Germinal center (tissue), 1 donor: ENCODE measurements at regions not wholly inside any gene's neighbourhood (a gene's known extent, or its start where the extent isn't known, plus 50 kb on each side); places are given as distances from the start of the nearest gene placed in this dataset.

Source experiments
- DNase-seq: peaks from one replicate; pipeline ENCODE4 v3.0.0; 2012; ENCODE audit warnings: mixed read lengths, low spot score

DNA sequence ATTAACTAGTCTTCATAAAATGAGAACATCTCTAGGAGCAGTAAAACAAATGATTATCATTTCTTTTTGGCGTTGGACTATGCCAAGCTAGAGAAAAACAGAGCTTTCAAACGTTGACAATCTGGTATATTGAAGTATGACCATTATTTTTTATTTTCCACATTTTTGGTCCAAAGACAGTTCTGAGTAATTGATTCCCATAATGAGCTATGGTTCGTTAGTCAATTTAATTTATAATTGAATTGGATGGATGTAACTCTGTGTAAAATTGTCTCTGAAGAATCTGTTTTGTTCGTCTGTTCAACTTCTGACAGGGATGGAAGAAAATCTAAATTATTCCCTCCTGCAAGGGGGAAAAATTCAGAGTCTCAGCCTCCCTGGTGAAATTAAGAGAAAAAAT is 234.5 kb downstream of the LMO4 start:
- no peak for DNase-seq

DNA sequence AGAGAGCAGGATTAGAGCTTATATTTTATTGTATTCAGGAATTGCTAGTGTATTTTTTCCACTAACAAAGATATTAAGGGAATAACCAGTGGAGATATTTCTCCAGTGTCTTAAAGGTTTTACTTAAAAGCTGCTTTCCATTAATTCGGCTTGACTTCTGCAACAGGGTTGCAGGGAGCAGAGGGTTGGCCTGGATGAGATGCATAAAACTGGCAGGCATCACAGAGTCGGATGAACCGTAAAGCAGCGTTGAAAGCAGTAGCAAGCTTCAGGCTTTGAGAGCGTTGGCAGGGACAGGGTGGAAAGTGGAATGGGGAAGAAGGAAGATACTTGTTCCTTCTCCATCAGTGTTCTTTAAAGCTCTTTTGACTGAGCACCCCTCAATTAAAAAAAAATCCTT is 237.2 kb downstream of the LMO4 start:
- no peak for DNase-seq

DNA sequence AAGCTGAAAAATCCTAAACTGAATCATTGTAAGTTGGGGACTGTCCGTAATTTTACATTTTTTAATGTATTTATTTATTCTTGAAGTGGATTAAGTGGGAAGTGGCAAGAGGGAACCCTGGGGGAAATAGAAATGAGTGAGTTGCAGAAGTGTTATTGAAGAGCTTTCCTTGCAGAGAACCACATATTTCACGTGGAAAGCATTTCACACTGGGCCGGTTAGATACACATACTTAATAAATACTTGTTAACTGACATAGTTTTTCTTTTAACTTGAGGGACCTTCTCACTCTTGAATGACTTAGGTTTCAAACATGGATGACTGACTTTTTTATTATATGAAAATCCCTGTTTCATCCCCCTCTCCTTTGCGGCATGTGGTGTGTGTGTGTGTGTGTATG is 239.3 kb downstream of the LMO4 start:
- DNase-seq = no peak

DNA sequence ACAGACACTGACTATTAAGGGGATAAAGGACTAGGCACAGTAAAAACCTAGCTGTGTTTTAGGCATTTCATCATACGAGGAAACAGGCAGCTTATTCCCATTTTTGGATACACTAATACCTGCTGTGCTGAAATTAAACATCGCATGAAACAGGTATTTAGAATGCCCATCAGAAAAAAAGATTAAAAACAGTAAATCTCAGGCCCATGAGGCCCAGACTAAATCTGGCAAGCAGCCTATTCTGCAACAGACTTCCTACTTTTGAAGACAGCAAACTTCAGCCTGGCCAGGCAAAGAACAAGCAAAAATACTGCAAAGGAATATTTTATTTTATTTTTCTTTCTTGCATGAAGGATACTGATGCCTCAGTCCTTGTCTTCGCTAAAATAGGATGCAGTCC is 240.2 kb downstream of the LMO4 start:
- DNase-seq = no peak

DNA sequence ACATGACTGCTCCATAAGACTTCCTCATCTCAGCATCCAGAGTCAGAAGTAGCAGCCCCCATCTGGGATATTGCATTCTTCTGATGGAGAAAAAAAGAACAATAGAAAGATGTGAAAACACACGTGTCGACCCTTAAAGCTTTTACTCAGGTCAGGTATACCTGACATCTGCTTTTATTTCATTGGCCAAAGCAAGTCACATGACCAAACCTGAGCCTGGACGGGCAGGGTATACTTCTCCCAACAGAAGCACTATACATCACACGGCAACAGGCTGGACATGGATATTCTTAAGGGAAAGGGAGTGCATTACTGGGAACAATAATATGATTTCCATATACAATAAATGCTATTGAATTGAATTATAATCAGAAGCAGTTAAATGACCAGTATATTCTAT is 243.3 kb downstream of the LMO4 start:
- no peak for DNase-seq

DNA sequence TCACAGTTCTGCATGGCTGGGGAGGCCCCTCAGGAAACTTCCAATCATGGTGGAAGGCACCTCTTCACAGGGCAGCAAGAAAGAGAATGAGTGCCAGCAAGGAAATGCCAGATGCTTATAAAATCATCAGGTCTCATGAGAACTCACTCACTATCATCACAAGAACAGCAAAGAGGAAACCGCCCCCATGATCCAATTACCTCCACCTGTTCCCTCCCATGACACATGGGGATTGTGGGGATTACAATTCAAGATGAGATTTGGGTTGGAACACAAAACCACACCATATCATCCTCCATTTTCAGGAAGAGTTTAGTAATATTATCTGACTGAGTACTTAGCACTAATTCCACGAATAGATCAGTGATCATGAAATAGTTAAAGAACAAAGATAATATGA is 244.2 kb downstream of the LMO4 start:
- no peak for DNase-seq

DNA sequence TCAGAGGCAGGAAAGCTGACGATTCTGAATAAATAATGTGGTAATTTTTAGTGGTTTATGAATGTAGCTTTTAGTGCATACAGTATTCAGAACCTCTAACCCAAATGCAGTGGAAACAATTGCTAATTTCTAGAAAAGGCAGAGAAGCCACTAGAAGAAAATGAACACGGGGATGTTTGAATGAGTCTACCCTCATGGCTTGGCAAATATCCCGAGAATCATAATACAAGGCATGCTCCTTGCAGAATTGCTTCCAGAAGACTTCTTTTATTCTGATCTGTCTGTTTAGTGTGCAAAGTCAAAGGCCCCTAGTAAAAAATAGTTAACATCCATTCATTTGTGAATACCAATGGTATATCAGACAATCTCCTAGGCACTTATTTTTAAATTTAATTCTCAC is 246.8 kb downstream of the LMO4 start:
- DNase-seq = no peak

DNA sequence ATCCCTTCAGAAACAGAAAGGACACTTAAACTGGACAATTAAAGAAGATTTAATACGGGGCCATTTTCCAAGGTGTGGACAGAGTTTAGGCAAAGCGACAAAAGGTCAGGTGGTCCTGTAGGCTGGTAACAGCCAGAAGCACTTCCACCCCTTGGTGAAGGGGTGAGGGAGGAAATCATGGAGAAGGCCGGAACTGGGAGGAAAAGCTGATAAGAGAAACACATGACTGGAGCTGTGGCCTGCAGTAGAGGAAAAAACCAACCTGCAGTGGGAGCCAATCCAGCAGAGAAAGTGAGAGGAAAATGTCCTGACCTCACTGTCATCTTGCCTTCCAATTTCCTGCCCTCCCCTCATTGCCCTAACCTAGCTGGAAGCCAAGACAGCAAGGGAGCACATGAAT is 249.8 kb downstream of the LMO4 start:
- DNase-seq = no peak

DNA sequence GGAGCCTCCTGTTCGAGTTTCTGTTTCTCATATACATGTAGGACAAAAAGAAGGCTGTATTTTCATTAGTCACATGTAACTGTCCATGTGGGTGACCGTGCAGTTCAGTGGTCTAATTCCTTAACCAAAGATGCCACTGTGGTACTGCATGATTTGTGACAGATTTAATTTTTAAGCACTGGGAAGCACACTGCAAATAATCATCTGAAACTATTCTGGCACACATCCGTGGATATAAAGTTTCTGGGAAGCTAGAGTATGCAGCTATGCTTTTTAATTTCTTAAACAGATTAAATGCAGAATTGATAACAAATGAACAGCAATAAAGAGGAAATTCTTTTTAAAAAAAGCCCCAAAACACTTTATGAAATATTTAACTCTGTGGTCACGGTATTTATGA is 254.8 kb downstream of the LMO4 start:
- no peak for DNase-seq

DNA sequence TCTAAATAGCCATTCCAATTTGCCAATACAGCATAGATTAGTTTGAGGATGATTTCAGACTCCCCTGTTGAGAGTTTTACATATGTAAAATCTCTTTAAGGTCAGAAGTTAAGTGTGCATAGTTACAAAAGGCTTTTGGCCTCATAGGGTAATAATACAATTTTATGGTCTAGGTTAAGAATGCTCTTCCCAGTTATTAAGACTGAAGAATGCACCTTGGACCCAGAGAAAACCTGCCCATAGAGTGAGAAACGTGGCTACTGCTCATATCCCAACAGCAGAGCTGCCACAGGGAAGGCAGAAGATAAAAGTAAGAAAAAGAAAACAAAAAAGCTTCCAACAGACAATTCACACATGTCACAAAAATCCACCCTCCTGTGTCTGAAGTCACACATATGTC is 255.9 kb downstream of the LMO4 start:
- no peak for DNase-seq

DNA sequence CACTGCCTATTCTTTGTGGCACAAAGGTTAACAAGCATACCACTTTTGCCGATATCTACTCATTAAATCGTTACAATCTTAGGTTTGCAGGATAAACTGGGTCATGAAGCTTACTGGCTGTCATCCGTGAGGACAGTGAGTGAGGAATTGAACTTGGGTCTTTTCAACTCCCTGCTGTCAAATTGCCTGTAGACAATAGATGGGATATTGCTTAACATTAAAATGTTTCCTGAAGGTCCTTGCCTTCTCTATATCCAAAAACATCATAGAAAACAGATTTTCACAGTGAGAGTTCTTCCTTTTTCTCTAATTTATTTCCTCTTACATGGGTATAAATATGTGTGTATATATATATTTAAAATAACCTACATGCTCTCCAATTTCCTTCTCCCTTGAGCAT is 257.8 kb downstream of the LMO4 start:
- DNase-seq = no peak

DNA sequence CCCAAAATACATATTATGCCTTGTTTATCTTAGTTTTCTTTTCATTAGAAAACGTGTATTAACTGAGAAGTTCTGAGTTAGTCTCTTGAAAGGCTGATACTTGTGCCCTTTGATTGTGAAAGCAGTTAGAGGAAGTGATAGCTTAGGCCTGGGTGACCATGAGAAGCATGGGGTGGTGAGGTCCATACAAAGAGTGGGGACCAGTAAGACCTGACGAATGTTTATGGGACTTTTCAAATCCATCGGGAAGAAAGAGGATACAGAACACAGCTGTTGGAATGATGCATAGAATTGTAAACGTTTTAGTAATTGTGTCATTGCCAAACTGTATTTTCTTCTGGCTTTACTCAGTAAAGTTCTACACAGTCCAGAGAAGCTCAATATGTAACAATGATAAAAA is 259.8 kb downstream of the LMO4 start:
- DNase-seq = no peak

DNA sequence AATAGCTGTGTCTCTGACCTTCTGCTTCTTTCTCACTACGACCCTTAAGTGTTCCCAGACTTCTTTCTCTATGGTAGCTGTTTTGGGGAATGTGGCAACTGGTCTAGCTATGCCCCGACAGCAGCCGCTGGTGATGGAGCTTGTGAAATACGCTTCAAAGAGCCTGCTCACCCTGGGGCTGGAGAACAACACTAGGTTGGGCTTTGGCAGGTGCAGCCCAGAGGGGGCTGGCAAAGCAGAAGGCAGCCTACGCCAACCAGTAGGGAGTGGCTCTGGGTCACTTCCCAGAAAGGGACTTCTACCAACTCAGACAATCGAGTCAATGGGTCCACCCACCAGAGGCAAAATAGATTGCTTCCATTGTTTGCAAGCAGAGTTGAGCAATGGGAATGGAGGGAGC is 262.8 kb downstream of the LMO4 start:
- no peak for DNase-seq

DNA sequence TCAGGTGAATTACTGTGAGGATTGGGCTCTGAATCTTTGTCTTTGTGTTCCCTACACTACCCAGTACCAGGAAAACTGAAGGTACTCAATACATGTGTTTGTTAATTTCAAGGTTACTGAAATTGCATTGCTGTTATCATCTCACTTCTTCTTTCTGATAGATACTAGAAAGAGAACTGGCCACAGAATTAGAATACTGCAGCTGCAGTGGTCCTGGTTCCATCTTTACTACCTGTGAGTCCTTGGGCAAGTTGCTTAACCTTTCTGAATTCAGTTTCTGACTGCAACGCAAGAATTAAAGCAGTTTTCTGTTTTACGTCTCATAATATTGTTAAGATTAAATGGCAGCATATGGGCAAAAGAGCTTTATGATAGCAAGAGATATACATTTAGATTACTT is 263.5 kb downstream of the LMO4 start:
- DNase-seq = no peak

DNA sequence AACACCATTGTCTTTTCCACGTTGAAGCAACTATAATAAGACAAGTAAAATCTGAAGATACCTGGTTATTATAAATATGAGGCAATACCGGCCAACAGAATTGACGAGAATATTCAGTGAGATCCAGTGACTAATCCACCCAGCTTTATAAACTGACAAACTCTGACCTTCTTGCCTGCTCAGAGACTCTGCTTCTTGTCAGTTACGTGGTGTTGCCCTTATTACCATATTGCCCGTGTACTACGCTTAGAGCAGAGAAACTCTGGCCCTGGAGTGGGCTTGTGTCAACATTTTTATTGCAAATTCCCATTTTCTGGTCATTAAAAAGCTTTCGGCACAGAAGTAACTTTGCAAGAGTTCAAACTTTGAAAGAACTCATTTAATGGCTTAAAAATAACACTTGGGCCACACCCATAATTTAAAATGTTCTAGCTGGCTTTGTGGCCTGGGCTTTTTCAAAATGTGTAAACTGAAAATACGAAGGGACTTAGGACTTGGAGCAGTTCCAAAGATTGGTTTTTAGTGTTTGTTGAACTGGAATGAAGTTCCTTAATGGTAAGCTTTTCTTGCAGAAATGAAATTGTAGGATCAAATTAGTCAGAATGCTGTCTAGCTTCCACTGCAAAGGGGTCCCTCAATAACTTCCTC is 266.2 kb downstream of the LMO4 start:
- no peak for DNase-seq

DNA sequence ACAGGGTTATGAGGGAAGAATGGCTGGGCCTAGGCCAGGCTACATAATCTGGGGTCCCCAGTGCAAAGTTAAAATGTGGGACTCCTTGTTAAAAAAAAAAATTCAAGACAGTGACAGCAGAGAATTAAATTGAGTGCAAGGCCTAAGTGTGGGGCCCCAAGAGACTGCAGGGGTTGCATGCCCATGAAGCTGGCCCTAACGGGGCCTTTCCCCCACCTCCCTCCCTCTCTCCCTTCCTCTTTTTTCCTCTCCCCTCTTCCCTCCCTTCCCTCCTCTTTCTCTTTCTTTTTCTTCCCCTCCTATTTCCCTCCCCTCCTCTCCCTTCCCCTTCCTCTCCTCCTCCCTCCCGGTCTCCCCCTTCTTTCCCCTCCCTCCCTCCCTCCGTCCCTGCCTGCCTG is 266.7 kb downstream of the LMO4 start:
- no peak for DNase-seq

DNA sequence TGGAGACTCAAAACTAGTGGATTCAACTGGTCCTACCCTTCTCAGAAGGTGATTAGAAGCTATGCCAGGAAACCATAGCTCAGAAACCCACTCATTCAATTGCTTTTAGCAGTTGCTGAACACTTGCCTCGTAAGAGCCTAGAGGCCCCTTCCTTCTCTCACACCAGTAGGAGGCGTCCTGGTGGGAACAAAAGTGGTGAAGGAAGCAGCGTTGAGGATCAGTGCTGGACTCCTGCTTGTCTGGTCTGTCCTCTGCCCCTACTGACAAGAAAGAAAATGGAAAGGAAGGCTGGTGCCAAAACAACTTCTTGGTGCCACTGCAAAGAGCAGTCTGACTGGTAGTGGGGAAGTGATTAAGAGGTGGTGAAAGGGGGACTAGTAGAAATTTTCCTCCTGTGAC is 269.7 kb downstream of the LMO4 start:
- DNase-seq = no peak

DNA sequence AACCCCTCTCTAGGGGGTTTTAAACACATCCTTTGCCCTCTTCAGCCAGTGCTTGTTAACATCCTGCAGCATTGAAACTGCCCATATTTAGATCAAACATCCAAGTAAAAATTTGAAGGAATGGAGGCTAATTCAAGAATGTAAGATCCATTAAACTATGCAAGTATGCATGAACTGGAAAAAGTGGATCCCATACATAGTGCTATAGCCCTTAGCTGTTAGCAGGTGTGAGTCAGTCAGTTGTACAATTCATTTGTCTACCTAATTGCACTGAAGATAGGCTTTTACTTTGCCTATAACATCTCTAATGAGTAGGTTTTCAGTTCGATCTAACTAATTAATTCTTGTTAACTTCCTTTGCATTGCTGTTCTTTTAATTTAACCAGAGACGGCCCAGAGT is 270.9 kb downstream of the LMO4 start:
- no peak for DNase-seq

DNA sequence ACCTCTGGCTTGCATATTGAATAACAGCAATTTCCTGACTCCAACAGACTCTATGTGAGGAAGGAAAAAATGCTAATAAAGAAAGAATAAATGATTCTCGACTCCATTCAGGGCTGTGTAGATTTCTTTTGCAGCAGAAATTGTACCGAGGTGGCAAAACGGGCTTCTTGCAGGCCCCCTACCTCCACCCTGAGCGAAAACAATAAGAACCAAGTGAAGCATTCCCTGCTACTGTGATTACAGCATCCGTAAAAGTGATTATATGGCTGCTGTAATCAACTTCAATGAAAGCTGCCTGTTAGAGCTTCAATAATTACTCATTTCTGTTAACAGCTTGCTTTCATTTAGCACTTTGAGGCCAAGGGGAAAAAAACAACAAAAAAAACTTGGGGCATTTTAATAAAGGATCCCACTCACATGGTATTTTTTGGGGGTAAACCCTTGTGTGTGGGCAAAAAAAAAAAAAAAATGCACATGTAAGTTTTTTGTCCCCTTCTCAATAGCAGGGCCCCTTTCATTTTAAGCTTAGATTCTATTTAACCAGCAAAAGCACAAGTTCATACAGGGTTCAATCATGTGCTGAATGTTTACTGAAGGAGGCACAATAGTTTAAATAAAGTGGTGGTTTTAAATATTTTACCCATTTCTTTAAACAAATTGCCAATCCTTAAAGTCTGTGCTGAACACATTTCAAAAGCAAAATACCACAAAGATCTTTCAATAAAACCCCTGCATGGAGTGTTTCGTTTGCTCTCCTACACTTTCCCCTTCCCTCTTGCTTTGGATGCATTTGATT is 271.6 kb downstream of the LMO4 start:
- DNase-seq = no peak

DNA sequence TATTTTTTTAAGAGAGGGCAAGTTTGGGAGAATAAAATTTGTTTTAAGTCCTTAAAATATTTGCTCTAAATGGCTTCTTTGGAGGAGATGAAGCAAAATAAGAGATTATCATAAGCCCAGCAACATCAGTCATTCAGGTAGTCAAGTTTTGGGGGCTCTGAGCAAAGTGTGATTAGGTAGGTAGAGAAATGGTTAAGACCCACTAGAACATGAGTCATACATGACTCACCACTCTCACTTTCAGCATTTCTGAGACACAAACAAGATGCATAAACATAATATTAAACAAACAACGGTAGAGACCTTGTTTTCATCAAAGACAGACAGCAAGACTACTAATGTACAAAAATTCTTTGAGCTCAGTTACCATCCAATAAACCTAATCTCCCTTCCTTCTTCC is 272.2 kb downstream of the LMO4 start:
- no peak for DNase-seq

DNA sequence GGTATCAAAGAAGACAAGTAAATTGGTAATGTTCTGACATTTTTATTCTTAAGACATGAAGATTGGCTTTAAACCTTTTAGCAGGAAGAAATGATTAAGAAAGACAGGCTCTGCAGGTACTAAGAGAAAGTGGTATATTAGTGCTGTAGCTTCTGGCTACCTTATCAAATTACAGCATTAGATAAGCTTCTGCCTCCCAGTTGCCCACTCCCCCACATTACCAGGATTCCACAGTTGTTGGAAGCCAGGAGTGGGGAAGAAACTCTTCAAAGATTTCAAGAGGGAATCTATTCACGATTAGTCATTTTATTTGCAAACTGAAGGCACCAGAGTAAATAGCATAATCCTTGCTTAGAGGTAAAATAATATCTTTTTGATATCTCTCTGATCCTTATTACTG is 274.9 kb downstream of the LMO4 start:
- no peak for DNase-seq

DNA sequence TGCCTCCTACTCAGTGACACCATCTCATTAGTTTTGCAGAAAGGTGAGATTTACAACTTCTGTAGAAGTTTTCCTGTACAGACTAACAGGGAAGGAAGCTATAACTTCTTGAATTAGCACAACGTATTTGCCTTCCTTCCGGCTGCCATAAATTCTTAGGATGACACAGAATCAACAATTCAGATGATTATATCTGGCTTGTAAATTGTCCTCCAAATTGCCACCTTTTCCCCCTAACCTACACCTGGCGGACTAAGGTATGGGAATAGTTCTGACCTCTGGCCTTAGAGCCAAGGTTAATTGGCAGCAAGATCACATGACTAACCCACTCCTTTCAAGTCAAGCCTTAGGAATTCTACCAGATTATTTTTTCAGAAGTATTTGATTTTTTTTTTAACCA is 284.3 kb downstream of the LMO4 start:
- no peak for DNase-seq

DNA sequence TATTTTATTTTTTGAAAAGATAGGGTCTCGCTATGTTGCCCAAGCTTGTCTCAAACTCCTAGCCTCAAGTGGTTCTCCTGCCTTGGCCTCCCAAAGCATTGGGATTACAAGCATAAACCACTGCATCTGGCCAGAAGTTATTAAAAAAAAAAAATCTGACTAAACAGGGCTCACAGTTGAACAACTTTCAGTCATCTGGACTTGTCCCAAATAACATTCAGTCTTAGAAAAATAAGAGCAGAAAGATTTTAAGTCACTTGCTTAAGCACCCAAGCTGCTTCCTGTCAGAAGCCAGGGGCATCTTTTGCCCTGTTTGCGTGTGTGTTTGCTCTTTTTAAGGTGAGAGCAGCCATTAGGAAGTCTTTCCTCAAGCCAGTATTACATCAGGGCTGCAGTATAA is 286.8 kb downstream of the LMO4 start:
- DNase-seq = no peak

DNA sequence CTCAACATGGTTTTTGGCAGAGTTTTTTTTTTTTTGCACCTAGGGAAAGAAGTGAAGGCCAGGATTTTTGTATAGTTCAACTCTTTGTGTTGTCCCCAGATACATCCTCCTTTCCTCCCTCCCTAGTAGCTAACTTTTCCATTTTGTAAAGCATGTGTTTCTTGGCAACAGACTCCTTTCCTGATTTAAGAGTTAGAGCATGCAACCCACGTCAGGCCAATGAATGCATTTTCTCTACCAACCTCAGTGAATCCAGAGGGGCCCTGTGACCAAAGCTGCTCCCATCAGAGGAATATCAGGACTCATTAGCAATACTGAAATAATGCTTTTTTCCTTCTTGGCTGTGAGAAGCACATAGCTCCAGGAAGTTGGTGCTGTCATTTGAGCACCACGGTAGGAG is 287.2 kb downstream of the LMO4 start:
- DNase-seq = no peak
